Osteoblast (primary cell): ENCODE measurements at regions not wholly inside any gene's neighbourhood (a gene's known extent, or its start where the extent isn't known, plus 50 kb on each side); places are given as distances from the start of the nearest gene placed in this dataset.

Experiments used
- DNase-seq: peaks from one replicate; pipeline ENCODE4 v3.0.0; 2011; ENCODE audit warnings: low spot score, mixed read lengths; ENCODE audit not compliant: insufficient read length; ENCODE audit errors: missing footprints
- H2AFZ ChIP-seq: 2 replicates; pipeline ENCODE4 v1.6.0; 2011; ENCODE audit warnings: mild to moderate bottlenecking, low read length
- H3K27ac ChIP-seq: 2 replicates; pipeline ENCODE4 v1.5.1; 2011; ENCODE audit warnings: mild to moderate bottlenecking, low read depth, low read length, moderate library complexity
- H3K27me3 ChIP-seq: 2 replicates; pipeline ENCODE4 v1.6.0; 2012; ENCODE audit warnings: mild to moderate bottlenecking, control low read depth, inconsistent platforms, low read length, moderate library complexity; ENCODE audit not compliant: insufficient read depth
- H3K36me3 ChIP-seq: 2 replicates; pipeline ENCODE4 v1.5.1; 2011; ENCODE audit warnings: mild to moderate bottlenecking, low read length, control low read depth, moderate library complexity; ENCODE audit not compliant: insufficient read depth
- H3K4me1 ChIP-seq: 2 replicates; pipeline ENCODE4 v1.5.1; 2011; ENCODE audit warnings: mild to moderate bottlenecking, low read length, control low read depth, moderate library complexity; ENCODE audit not compliant: insufficient read depth
- H3K4me2 ChIP-seq: 2 replicates; pipeline ENCODE4 v1.6.0; 2011; ENCODE audit warnings: mild to moderate bottlenecking, low read length; ENCODE audit not compliant: insufficient read depth
- H3K4me3 ChIP-seq: fragments of 200-600 bp; sonication (generic); 3 replicates; pipeline ENCODE4 v1.5.1; 2012; ENCODE audit warnings: mild to moderate bottlenecking, low read length, inconsistent platforms; ENCODE audit not compliant: insufficient read depth
- H3K79me2 ChIP-seq: 2 replicates; pipeline ENCODE4 v1.6.0; 2012; ENCODE audit warnings: mild to moderate bottlenecking, low read length, control low read depth, inconsistent platforms; ENCODE audit not compliant: insufficient read depth
- H3K9me3 ChIP-seq: 2 replicates; pipeline ENCODE4 v1.5.1; 2011; ENCODE audit warnings: low read depth, low read length, control low read depth
- H4K20me1 ChIP-seq: 2 replicates; pipeline ENCODE4 v1.6.0; 2012; ENCODE audit warnings: mild to moderate bottlenecking, low read length, control low read depth; ENCODE audit not compliant: insufficient read depth
- CTCF ChIP-seq: IDR thresholded peaks from 2 replicates; pipeline ENCODE4 v1.5.1; 2011; ENCODE audit warnings: mild to moderate bottlenecking, low read depth, low read length, moderate library complexity; ENCODE audit errors: extremely low read depth

DNA sequence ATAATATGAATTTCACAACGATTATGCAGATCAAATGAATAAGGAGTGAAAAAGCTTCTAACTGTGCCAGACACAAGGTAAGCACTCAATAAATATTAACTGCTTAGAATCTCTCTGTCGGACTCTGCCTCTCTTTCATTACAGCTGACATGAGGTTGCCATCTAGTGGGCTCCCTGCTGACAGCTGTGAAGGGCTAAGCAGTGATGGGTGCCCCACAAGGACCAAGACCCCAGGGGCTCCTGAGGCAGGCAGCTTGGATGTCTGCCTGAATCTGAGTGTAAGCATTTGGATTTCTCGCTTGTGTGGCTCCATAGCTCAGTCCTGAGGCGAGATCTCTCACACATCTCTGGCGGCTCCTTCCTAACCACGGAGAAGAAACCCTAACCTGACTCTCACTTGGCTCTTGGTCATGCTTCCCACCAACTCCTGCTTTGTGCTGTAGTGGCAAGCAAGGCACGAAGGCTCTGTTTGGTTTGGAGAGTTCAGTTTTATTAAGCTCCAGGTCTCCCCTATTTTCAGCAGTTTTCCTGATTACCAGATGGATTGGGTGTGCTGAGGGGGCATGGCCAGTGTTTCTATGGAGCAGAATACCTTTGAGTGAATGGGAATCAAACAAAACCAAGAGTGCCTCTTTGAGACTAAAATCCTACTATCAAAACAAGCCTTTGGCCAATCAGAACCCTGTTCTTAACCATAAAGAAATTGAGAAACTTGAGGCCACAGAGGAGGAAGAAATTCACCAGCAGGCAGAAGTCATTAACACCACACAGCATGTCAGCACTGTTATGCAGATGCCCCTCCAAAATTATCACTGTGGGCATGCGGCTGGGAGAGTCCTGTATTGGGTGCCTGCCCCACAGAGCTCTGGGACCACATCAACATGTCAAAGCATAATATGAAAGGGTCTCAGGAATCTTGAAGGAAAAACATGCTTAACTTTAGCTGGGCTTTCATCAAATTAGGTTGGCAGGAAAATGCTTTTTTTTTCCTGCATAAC, 152.8 kb upstream of the NTM start:
- no peak for DNase-seq
- no peak overlapping the region for H3K4me3 ChIP-seq
- H3K36me3 ChIP-seq: no peaks in the 10 kb centered on the region
- H2AFZ ChIP-seq: no peak overlapping the region
- peak; percentile 28 for TF ChIP-seq CTCF
- no peak overlapping the region for H3K4me2 ChIP-seq
- H3K9me3 ChIP-seq: no peaks in the 10 kb centered on the region
- H4K20me1 ChIP-seq: no peaks in the 10 kb centered on the region
- no peaks in the 10 kb centered on the region for H3K79me2 ChIP-seq
- no peak overlapping the region for H3K27ac ChIP-seq
- H3K4me1 ChIP-seq: no peaks in the 10 kb centered on the region
- no peaks in the 10 kb centered on the region for H3K27me3 ChIP-seq

GRCh38 chr11:131218542-131218941, 151.9 kb upstream of the NTM start:
- Histone ChIP-seq H3K4me2 (no peak overlapping the region), H3K9me3 (no peaks in the 10 kb centered on the region), H3K36me3 (no peaks in the 10 kb centered on the region), H2AFZ (no peak overlapping the region), H3K79me2 (no peaks in the 10 kb centered on the region), H3K4me3 (no peak overlapping the region), H4K20me1 (no peaks in the 10 kb centered on the region), H3K27me3 (no peaks in the 10 kb centered on the region), H3K4me1 (no peaks in the 10 kb centered on the region), H3K27ac (no peak overlapping the region)
- no peak for DNase-seq
- no peak for TF ChIP-seq CTCF

DNA sequence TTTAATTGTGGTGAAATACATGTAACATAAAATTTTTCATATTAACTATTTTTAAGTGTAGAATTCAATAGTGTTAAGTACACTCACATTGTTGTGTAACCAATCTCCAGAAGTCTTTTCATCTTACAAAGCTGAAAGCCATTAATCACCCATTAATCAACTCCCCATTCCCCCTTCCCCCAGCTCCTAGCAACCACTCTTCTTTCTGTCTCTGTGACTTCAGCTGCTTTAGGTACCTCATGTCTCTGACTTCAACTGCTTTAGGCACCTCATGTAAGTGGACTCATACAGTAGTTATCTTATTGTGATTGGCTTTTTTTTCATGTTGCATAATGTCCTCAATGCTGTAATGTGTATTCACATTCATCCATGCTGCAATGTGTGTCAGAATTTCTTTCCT, 150.8 kb upstream of the NTM start:
- no peak for DNase-seq
- no peaks in the 10 kb centered on the region for H3K27me3 ChIP-seq
- no peaks in the 10 kb centered on the region for H4K20me1 ChIP-seq
- no peaks in the 10 kb centered on the region for H3K79me2 ChIP-seq
- H3K4me3 ChIP-seq: no peak overlapping the region
- H3K36me3 ChIP-seq: no peaks in the 10 kb centered on the region
- H2AFZ ChIP-seq: no peak overlapping the region
- no peak for TF ChIP-seq CTCF
- no peak overlapping the region for H3K4me2 ChIP-seq
- H3K9me3 ChIP-seq: no peaks in the 10 kb centered on the region
- no peaks in the 10 kb centered on the region for H3K4me1 ChIP-seq
- no peak overlapping the region for H3K27ac ChIP-seq

GRCh38 chr11:131223198-131223991, 147.0 kb upstream of the NTM start:
- Histone ChIP-seq H3K4me2 (no peak overlapping the region), H2AFZ (no peak overlapping the region), H3K9me3 (no peaks in the 10 kb centered on the region), H3K27me3 (no peaks in the 10 kb centered on the region), H3K4me1 (no peaks in the 10 kb centered on the region), H3K36me3 (no peaks in the 10 kb centered on the region), H3K4me3 (no peak overlapping the region), H3K79me2 (no peaks in the 10 kb centered on the region), H3K27ac (no peak overlapping the region), H4K20me1 (no peaks in the 10 kb centered on the region)
- no peak for DNase-seq
- TF ChIP-seq CTCF: no peak
